ENCODE measurements at regions not wholly inside any gene's neighbourhood (a gene's known extent, or its start where the extent isn't known, plus 50 kb on each side); places are given as distances from the start of the nearest gene placed in this dataset.

- Histone ChIP-seq H4K20me1 (ENCODE audit: insufficient read depth, low read length) (no peaks in the 10 kb centered on the region), H3K9me3 (ENCODE audit: low read length) (peaks cover 83% of the 10 kb centered on the region), H3K4me1 (ENCODE audit: insufficient read depth, low read length) (no peaks in the 10 kb centered on the region), H3K27me3 (ENCODE audit: control insufficient read depth in 1 of 2, insufficient read depth in 2 of 2, low read length in 2 of 2) (no peaks in the 10 kb centered on the region), H3K27ac (ENCODE audit: extremely low read length, insufficient read depth, low read length) (no peak overlapping the region), H3K4me2 (ENCODE audit: low read depth, low read length) (no peak overlapping the region), H3K79me2 (ENCODE audit: insufficient read depth, low read length) (no peaks in the 10 kb centered on the region), H3K9ac (ENCODE audit: insufficient read depth, low read depth, low read length) (no peak overlapping the region), H3K36me3 (replicated peaks in 1 of 2; ENCODE audit: control insufficient read depth in 1 of 2, insufficient read depth in 2 of 2, low read length in 2 of 2) (no peaks in the 10 kb centered on the region), H2AFZ (ENCODE audit: low read length) (no peak overlapping the region), H3K4me3 (replicated peaks in 1 of 3; ENCODE audit: insufficient read depth in 1 of 3, low read depth in 2 of 3, low read length in 3 of 3) (no peak overlapping the region)
- no peak for ATAC-seq
- TF ChIP-seq, protein P1, sequence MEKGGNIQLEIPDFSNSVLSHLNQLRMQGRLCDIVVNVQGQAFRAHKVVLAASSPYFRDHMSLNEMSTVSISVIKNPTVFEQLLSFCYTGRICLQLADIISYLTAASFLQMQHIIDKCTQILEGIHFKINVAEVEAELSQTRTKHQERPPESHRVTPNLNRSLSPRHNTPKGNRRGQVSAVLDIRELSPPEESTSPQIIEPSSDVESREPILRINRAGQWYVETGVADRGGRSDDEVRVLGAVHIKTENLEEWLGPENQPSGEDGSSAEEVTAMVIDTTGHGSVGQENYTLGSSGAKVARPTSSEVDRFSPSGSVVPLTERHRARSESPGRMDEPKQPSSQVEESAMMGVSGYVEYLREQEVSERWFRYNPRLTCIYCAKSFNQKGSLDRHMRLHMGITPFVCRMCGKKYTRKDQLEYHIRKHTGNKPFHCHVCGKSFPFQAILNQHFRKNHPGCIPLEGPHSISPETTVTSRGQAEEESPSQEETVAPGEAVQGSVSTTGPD (CRISPR knock-in tag; IDR thresholded peaks at IDR 0.05) = no peak
- TF ChIP-seq CBX2 (IDR thresholded peaks at IDR 0.05; ENCODE audit: low read depth, low read length) (no peak), CBX2 (CRISPR knock-in tag; IDR thresholded peaks at IDR 0.05; ENCODE audit: low read depth) (no peak), MEIS2 (CRISPR knock-in tag; IDR thresholded peaks at IDR 0.05) (no peak), TRAFD1 (CRISPR knock-in tag; IDR thresholded peaks at IDR 0.05; ENCODE audit: borderline replicate concordance) (no peak), ZNF235 (CRISPR knock-in tag; IDR thresholded peaks at IDR 0.05; ENCODE audit: borderline replicate concordance) (no peak), ZFAT (CRISPR knock-in tag; conservative IDR thresholded peaks at IDR 0.05) (no peak), GZF1 (CRISPR knock-in tag; IDR thresholded peaks at IDR 0.05) (no peak), ZNF556 (CRISPR knock-in tag; IDR thresholded peaks at IDR 0.05; ENCODE audit: borderline replicate concordance) (no peak), KDM3A (CRISPR knock-in tag; IDR thresholded peaks at IDR 0.05; ENCODE audit: low read depth) (no peak)
- FAIRE-seq = no peak
- no peak for DNase-seq (ENCODE audit: low spot score)
- POLR2A ChIA-PET = no interaction called here
- no TSS peak for BruUV-seq (replicated peaks)
- intact Hi-C loops (cut with micrococcal nuclease; ENCODE audit: unreplicated experiment) (no loop called here), in situ Hi-C loops (cut with HindIII; ENCODE audit: extremely low pct_ligation_motif_present, low pct_unique_long_range_greater_than_20kb) (no loop called here)
- WGBS (ENCODE audit: low lambda C conversion rate) = 3% methylated on average over 6 of the region's 6 CpGs
- CTCF ChIA-PET (ENCODE audit: low intra/inter-chr PET ratio, low total read pairs) = no interaction called here
Observed at GRCh38 chr15:87566236-87566635, 690.3 kb downstream of the NTRK3 start.

Data from HepG2 (cell line).